ENCODE measurements at regions not wholly inside any gene's neighbourhood (a gene's known extent, or its start where the extent isn't known, plus 50 kb on each side); places are given as distances from the start of the nearest gene placed in this dataset.

DNA sequence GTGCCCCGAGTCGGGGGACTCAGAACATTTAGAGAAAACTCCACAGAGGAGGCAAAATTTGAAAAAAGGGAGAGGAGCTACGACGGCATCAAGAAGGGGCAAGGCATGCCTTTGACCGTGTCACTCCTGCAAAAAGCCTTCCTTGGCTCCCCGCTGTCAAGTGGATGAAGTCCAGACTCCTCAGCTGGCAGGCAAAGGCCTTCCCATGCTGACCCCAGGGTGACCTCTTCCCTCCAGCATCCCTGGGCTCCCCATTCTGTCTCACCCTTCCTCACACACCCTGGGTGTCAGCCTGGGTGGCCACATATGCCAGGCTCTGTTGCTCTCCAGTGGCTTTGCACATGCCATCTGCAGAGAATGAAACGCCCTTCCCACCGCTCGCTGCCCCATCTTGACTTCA is 88.4 kb upstream of the ZMIZ1 start:
- Histone ChIP-seq H3K36me3 (ENCODE audit: control insufficient read depth, insufficient read depth, low read length) (no peaks in the 10 kb centered on the region), H3K27ac (ENCODE audit: insufficient read depth, low read length) (no peak overlapping the region), H4K20me1 (ENCODE audit: control insufficient read depth, extremely low read depth, insufficient read depth, low read length) (no peaks in the 10 kb centered on the region), H3K9me3 (ENCODE audit: control insufficient read depth, insufficient read depth, low read depth, low read length) (no peaks in the 10 kb centered on the region), H3K4me2 (ENCODE audit: extremely low read depth, insufficient read depth, low read length) (no peak overlapping the region), H3K9ac (ENCODE audit: insufficient read depth, low read length) (no peak overlapping the region), H3K4me1 (ENCODE audit: control insufficient read depth, extremely low read depth, insufficient read depth, low read length) (peaks cover 14% of the 10 kb centered on the region), H3K79me2 (ENCODE audit: control insufficient read depth, insufficient read depth, low read length) (no peaks in the 10 kb centered on the region), H2AFZ (ENCODE audit: low read length) (no peak overlapping the region), H3K4me3 (replicated peaks in 1 of 4; ENCODE audit: control extremely low read depth in 1 of 4, insufficient read depth in 1 of 4, low read depth in 3 of 4, low read length in 4 of 4) (no peak overlapping the region), H3K27me3 (ENCODE audit: control insufficient read depth, insufficient read depth, low read length) (peaks cover 4% of the 10 kb centered on the region)
- DNase-seq (ENCODE audit: low read depth in 2 of 2), result no peak
- TF ChIP-seq CTCF (conservative IDR thresholded peaks at IDR 0.05 in 1 of 2, IDR thresholded peaks at IDR 0.05 in 1 of 2; ENCODE audit: low read depth in 1 of 2, low read length in 2 of 2) (no peak), EZH2 (IDR thresholded peaks at IDR 0.05; ENCODE audit: low read length, missing control alignments) (no peak)

DNA sequence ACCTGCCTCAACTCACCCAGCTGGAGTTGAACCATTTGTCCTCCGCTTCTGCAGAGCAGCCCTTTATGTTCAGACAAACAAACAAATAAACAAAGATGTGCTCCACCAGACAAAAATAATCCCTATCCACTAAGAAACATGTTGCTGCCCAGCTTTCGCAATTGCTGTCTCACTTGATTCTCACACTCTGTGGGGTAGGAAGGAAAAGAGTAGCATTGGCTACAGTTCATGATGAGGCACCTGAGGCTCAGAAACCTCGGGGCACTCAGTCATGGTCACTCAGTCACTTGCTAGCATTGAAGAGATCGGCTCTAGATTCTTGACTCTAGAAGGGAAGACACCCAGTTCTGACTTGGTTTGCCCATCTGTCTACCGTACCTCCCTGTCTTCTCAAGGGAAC is 88.0 kb upstream of the ZMIZ1 start:
- no peak for DNase-seq (ENCODE audit: low read depth in 2 of 2)
- Histone ChIP-seq H4K20me1 (ENCODE audit: control insufficient read depth, extremely low read depth, insufficient read depth, low read length) (no peaks in the 10 kb centered on the region), H3K9me3 (ENCODE audit: control insufficient read depth, insufficient read depth, low read depth, low read length) (no peaks in the 10 kb centered on the region), H3K4me1 (ENCODE audit: control insufficient read depth, extremely low read depth, insufficient read depth, low read length) (peaks cover 14% of the 10 kb centered on the region), H3K4me3 (replicated peaks in 1 of 4; ENCODE audit: control extremely low read depth in 1 of 4, insufficient read depth in 1 of 4, low read depth in 3 of 4, low read length in 4 of 4) (no peak overlapping the region), H3K36me3 (ENCODE audit: control insufficient read depth, insufficient read depth, low read length) (no peaks in the 10 kb centered on the region), H2AFZ (ENCODE audit: low read length) (no peak overlapping the region), H3K4me2 (ENCODE audit: extremely low read depth, insufficient read depth, low read length) (no peak overlapping the region), H3K9ac (ENCODE audit: insufficient read depth, low read length) (no peak overlapping the region), H3K27me3 (ENCODE audit: control insufficient read depth, insufficient read depth, low read length) (peaks cover 4% of the 10 kb centered on the region), H3K79me2 (ENCODE audit: control insufficient read depth, insufficient read depth, low read length) (no peaks in the 10 kb centered on the region), H3K27ac (ENCODE audit: insufficient read depth, low read length) (no peak overlapping the region)
- no peak for TF ChIP-seq CTCF (conservative IDR thresholded peaks at IDR 0.05 in 1 of 2, IDR thresholded peaks at IDR 0.05 in 1 of 2; ENCODE audit: low read depth in 1 of 2, low read length in 2 of 2)
- TF ChIP-seq EZH2 (IDR thresholded peaks at IDR 0.05; ENCODE audit: low read length, missing control alignments), result no peak

- peaks cover 14% of the 10 kb centered on the region for H3K4me1 ChIP-seq (ENCODE audit: control insufficient read depth, extremely low read depth, insufficient read depth, low read length)
- H3K9ac ChIP-seq (ENCODE audit: insufficient read depth, low read length), result no peak overlapping the region
- no peak for DNase-seq (ENCODE audit: low read depth in 2 of 2)
- no peak overlapping the region for H3K4me3 ChIP-seq (replicated peaks in 1 of 4; ENCODE audit: control extremely low read depth in 1 of 4, insufficient read depth in 1 of 4, low read depth in 3 of 4, low read length in 4 of 4)
- peaks cover 4% of the 10 kb centered on the region for H3K27me3 ChIP-seq (ENCODE audit: control insufficient read depth, insufficient read depth, low read length)
- TF ChIP-seq CTCF (conservative IDR thresholded peaks at IDR 0.05 in 1 of 2, IDR thresholded peaks at IDR 0.05 in 1 of 2; ENCODE audit: low read depth in 1 of 2, low read length in 2 of 2) (no peak), EZH2 (IDR thresholded peaks at IDR 0.05; ENCODE audit: low read length, missing control alignments) (no peak)
- no peak overlapping the region for H2AFZ ChIP-seq (ENCODE audit: low read length)
- H3K9me3 ChIP-seq (ENCODE audit: control insufficient read depth, insufficient read depth, low read depth, low read length), result no peaks in the 10 kb centered on the region
- no peaks in the 10 kb centered on the region for H4K20me1 ChIP-seq (ENCODE audit: control insufficient read depth, extremely low read depth, insufficient read depth, low read length)
- no peak overlapping the region for H3K27ac ChIP-seq (ENCODE audit: insufficient read depth, low read length)
- no peaks in the 10 kb centered on the region for H3K79me2 ChIP-seq (ENCODE audit: control insufficient read depth, insufficient read depth, low read length)
- no peaks in the 10 kb centered on the region for H3K36me3 ChIP-seq (ENCODE audit: control insufficient read depth, insufficient read depth, low read length)
- H3K4me2 ChIP-seq (ENCODE audit: extremely low read depth, insufficient read depth, low read length), result no peak overlapping the region
Observed at GRCh38 chr10:78981257-78981969, 87.4 kb upstream of the ZMIZ1 start.
